Activated naive CD4-positive, alpha-beta T cell treated with anti-CD3 and anti-CD28 coated beads, Interleukin-2, amount 50 U/mL, for 72 hours (primary cell): ENCODE measurements at regions not wholly inside any gene's neighbourhood (a gene's known extent, or its start where the extent isn't known, plus 50 kb on each side); places are given as distances from the start of the nearest gene placed in this dataset.
"Not testable (repeated sequence)": the region's sequence is repeated elsewhere in the genome, so short reads cannot be mapped to it uniquely, and the experiment has no call there.

Source experiments
- ATAC-seq, 2 donors: fragments of 150-1000 bp; cut with Tn5 transposase; 2 replicates each; pipeline ENCODE4 v1.10.0; 2021; ENCODE audit warnings: mild to moderate bottlenecking in 2 of 2, moderate library complexity in 2 of 2
- DNase-seq, 2 donors: peaks; one replicate each; pipeline ENCODE4 v3.0.0; 2021 to 2022; ENCODE audit warnings: low spot score in 2 of 2
- H3K27ac Mint-ChIP-seq, 2 donors: one replicate each; pipeline ENCODE4 v1.8.0; 2022; ENCODE audit warnings: mild to moderate bottlenecking in 2 of 2, mixed read lengths in 2 of 2
- H3K36me3 Mint-ChIP-seq, 2 donors: one replicate each; pipeline ENCODE4 v1.8.0; 2022; ENCODE audit warnings: mixed read lengths in 2 of 2
- H3K9me3 Mint-ChIP-seq, 2 donors: one replicate each; pipeline ENCODE4 v1.8.0; 2022; ENCODE audit warnings: mixed read lengths in 2 of 2

DNA sequence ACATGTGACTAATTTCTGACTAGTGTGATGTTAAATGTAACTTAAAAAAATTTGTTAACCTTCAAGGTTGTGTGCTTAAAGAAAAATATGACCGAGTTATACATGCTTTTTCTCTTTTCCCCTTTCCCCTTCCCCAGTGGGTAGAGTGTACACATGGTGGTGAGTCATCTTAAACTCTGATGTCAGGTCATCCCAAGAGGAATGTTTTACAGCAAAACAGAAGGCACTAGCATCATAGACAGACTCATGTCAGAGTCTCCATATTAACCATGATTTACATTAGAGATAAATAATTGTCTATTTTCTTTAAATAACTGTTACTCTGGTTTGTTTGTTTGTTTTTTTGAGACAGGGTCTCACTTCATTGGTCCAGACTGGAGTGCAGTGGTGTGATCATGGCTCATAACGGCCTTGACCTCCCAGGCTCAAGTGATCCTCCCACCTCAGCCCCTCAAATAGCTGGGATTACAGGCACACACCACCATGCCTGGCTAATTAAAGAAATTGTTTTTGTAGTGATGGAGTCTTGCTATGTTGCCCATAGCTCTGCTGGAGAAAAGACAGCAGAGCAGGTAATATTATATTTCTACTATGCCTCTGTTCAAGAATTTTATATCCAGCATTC, 160.4 kb upstream of the PCDH9 start:
- Mint-ChIP-seq H3K27ac (no peak overlapping the region), H3K9me3 (peaks cover 0 to 22% of the 10 kb centered on the region in 2 donors), H3K36me3 (no peaks in the 10 kb centered on the region)
- DNase-seq (no peak), ATAC-seq (no peak)

DNA sequence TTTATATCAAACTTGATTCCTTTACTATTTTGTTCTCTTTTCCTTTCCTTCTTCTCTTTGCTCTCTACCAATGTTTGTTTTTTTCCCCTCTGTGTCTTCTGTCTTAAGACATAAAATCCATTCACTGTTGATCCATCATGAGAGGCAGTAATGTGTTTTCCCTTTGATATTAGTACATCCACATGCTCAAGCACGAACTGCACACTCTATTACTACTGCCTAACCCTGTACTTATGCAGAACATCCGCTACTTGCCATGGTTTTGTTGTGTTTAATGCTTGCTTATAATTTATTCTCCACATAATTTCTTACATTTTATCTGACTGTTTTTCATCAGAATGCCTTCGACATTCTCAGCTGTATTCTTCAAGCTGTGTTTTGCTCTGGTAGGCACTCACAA, 159.0 kb upstream of the PCDH9 start:
- H3K9me3 Mint-ChIP-seq = peaks cover 0 to 22% of the 10 kb centered on the region in 2 donors
- DNase-seq = no peak
- ATAC-seq = no peak
- H3K27ac Mint-ChIP-seq = no peak overlapping the region
- no peaks in the 10 kb centered on the region for H3K36me3 Mint-ChIP-seq

DNA sequence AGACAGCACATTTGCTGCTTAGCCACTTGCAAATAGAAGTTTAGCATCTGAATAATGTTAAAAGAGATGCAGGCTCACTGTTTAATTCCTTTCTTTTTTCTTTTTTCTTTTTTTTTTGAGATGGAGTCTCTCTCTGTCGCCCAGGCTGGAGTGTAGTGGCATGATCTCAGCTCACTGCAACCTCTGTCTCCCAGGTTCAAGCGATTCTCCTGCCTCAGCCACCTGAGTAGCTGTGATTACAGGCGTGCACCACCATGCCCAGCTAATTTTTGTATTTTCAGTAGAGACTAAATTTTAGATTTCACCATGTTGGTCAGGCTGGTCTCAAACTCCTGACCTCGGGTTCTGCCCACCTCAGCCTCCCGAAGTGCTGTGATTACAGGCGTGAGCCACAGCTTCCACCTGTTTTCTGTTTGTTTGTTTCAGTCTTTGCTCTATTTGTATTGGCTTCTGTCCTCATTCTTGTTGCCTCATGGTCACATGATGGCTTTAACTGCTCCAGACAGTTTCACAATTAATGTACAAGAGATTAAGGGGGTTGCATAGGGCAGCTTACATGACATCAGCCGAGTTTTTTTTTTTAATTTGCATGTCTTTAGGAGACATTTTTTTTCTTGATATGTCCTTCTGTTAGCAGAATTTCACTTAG, 153.1 kb upstream of the PCDH9 start:
- not testable (repeated sequence) for H3K27ac Mint-ChIP-seq, H3K36me3 Mint-ChIP-seq, DNase-seq, ATAC-seq
- H3K9me3 Mint-ChIP-seq = peaks cover 4 to 13% of the 10 kb centered on the region in 2 donors

DNA sequence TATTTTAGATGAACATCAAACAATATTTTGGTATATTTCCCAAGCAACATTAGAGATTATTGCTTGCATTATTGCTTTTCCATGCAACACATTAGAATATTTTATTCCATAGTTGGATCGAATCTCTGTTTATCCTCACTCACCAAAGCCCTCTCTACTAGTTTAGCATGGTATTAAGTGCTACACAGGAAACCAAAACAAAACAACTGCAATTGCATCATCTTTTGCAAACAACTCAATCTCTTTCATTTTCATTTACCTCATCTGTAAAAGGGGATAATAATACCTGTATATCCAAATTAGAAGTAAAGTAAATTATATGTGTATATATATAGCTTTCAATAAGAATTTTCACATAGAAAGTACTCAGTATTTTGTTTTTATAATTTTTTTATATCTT, 147.8 kb upstream of the PCDH9 start:
- peaks cover 0 to 3% of the 10 kb centered on the region in 2 donors for H3K9me3 Mint-ChIP-seq
- DNase-seq (no peak), ATAC-seq (no peak)
- no peak overlapping the region for H3K27ac Mint-ChIP-seq
- H3K36me3 Mint-ChIP-seq = no peaks in the 10 kb centered on the region

DNA sequence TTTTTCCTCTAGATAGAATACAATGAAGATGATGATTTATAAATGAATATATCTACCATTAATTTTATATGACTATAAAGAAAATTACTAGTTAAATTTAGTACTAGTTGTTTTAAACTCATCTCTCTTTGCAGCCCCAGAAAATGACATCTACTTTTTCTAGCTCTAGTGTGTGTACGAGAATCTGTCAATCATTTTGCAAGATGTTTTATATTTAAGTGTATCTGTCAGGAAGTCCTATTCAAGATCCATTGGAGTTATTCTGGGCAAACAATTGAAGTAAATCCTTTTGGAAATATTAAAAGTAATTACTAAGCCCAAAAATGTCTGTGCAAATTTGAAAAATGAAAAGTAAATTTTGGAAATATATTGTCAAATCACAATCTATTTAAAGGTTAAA, 144.3 kb upstream of the PCDH9 start:
- Mint-ChIP-seq H3K9me3 (peaks cover 0 to 7% of the 10 kb centered on the region in 2 donors), H3K27ac (no peak overlapping the region), H3K36me3 (no peaks in the 10 kb centered on the region)
- ATAC-seq = no peak
- DNase-seq = no peak

DNA sequence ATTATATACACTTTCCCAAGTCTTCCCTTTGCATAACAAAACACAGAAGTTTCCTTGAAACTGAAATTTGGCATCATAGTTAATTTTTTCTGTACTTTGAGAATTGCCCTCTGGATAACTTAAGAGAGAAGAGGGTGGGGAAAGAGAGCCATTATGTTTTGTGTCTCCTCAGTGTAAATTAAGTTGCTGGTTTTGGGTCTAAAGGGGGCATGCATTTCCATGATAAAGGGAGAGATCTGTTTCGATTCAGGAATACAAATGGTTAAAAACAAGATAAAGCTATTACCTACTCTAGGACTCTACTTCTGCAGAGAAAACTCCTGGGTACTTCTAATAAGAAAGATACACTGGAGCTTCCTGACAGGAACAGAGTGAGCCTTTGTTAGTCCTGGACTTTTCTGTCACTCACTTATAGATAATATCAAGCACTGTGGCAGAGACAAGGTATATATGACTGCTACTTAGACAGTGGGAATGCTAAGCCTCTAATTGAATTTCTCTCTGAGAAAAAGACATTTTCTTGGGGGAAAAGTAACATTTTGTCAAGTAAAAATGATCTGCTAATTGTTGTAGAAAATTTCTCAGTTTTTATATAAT, 142.8 kb upstream of the PCDH9 start:
- no peak for ATAC-seq
- DNase-seq = no peak
- Mint-ChIP-seq H3K27ac (no peak overlapping the region), H3K9me3 (peaks cover 0 to 7% of the 10 kb centered on the region in 2 donors), H3K36me3 (no peaks in the 10 kb centered on the region)

DNA sequence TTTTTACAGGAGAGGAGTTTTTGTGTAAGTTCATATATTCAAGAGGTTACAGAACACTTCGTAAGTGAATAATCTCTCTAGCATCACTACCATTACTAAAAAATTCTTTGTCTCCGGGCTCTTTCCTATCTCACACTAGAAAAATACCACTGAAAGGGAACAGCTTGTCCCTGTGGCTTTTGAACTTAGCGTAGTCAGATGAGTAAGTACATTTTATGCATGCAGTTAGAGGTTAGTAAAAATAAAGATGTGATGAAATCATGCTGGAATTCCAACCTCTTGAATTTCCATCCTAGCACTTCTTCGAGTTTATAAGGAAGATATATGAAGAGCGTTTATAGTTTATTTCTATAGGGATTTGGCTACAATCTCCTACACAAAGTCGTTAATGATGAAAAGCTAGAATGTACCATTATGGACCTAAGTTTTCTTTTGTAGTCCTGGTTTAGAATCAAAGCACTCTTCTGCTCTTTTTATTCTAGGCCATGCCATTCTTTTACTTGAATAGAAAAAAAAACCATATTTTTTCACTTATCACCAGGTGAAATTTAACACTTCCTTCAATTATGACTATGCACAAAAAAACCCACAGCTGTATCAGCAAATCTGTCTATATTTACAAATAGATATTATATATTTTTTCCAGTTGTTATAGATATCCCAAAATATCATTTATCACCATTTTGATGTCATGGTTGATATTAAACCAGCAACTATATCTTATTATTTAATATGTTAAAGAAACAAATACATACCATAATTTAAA, 139.9 kb upstream of the PCDH9 start:
- Mint-ChIP-seq H3K9me3 (peaks cover 3 to 10% of the 10 kb centered on the region in 2 donors), H3K27ac (no peak overlapping the region), H3K36me3 (no peaks in the 10 kb centered on the region)
- ATAC-seq (no peak), DNase-seq (no peak)

DNA sequence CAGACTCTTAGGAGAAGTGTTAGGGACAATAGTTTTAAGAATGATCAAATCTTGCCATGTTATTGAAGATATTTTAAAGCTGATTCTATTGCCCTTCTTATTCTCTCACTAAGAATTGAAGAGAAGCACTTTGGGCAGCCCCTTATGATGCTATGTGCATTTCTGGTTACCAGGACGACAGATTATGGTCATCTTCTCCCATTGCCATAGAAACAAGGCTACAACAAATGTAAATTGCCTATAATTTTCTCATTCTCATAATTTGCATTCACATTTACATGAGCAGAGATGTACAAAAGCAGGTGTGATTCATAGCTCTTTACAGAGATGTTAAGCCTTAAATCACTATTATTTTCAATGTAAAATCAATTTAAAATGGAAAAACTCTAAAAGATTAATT, 137.3 kb upstream of the PCDH9 start:
- DNase-seq = no peak
- peaks cover 5 to 19% of the 10 kb centered on the region in 2 donors for H3K9me3 Mint-ChIP-seq
- no peaks in the 10 kb centered on the region for H3K36me3 Mint-ChIP-seq
- H3K27ac Mint-ChIP-seq = no peak overlapping the region
- ATAC-seq = no peak

DNA sequence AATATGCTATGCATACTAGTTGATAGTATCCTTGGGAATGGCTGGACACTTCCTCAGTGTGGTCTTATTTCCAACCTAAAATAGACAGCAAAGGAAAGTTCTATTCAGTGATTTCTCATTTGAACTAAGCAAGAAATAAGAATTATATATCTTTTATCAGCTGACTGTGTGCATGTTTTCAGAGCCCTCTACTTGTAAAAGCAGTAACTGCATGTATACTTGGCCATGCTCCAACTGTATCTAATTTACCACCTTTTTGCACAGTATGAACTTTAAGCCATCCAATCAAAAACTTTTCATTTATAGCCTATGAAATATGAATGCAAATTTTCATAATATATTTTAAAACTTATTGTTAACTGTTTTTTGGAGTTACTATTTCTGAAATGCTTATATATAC, 136.4 kb upstream of the PCDH9 start:
- DNase-seq (no peak), ATAC-seq (no peak)
- Mint-ChIP-seq H3K27ac (no peak overlapping the region), H3K9me3 (peaks cover 5 to 15% of the 10 kb centered on the region in 2 donors), H3K36me3 (no peaks in the 10 kb centered on the region)

DNA sequence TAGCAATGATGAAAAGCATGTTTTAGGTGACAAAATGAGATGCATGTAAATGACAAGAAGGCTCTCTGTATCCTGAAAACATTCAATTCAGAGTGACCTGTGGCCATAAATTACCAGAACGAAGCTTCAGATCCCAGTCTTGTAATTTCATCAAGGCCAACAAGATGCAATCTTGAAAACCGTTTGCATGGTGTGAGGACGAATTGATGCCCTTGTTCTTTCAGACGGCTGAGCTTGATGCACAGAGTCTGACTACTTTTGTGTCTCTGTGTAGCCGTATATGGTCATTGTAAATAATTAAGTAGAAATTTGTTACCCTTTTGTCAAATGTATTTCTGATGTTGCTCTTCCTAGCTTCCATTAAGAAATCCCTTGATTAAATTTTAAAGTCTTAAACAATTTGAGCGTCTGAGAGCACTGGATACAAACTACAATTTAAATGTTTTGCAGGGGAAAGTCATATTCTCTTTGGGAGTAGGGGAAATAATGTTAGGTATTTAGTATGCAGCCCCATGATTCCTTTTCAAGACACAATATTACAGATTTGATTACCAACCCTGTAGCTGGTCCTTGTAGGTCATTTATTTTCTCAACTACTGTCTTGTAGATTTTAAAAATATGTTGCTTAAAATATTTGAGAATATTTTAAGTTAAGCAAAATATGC, 125.8 kb upstream of the PCDH9 start:
- H3K9me3 Mint-ChIP-seq = peaks cover 0 to under 1% of the 10 kb centered on the region in 2 donors
- H3K36me3 Mint-ChIP-seq = no peaks in the 10 kb centered on the region
- ATAC-seq (no peak), DNase-seq (no peak)
- H3K27ac Mint-ChIP-seq = no peak overlapping the region

DNA sequence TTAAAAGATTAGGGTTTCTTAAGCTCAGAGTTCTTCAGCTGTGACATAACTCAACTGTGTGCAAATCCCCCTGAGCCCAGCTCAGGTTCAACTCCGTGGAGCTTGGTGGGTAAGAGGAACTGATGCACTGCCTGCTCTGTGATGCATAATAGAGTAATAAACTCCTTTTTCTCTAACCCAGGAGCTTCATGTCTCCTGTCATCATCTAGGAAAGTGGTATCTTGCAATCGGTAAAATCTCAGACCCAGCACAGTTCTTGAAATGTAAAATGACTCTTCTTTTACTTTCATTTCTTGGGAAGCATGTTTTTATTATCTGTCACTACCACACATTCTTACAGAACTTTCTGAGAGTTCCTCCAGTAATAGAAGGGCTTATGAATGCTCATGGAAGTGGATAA, 123.8 kb upstream of the PCDH9 start:
- no peaks in the 10 kb centered on the region for H3K36me3 Mint-ChIP-seq

DNA sequence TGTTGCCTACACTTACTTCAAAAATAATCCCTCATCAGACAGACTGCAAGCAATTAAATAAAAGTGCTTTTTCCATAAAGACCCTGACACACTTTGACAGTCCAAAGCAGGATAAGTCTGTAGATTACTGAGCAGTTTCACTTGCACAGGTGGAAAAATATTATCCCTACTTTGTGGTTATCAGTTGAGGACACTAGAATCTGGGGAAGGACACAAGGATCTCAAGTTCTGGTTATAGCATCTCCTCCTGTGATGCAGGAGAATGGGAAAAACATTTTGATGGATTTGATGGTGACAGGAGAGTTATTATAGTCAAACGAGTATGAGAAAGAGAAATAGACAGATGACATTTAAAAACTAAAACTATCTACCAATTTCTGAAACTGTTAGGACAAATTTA, 122.9 kb upstream of the PCDH9 start:
- DNase-seq (no peak), ATAC-seq (no peak)
- no peaks in the 10 kb centered on the region for H3K36me3 Mint-ChIP-seq
- H3K27ac Mint-ChIP-seq = no peak overlapping the region
- peaks cover under 1 to 3% of the 10 kb centered on the region in 2 donors for H3K9me3 Mint-ChIP-seq

More for the DNA sequence above, 123.8 kb upstream of the PCDH9 start:
- no peak overlapping the region for H3K27ac Mint-ChIP-seq
- ATAC-seq (no peak), DNase-seq (no peak)
- H3K9me3 Mint-ChIP-seq = peaks cover 0 to 3% of the 10 kb centered on the region in 2 donors

DNA sequence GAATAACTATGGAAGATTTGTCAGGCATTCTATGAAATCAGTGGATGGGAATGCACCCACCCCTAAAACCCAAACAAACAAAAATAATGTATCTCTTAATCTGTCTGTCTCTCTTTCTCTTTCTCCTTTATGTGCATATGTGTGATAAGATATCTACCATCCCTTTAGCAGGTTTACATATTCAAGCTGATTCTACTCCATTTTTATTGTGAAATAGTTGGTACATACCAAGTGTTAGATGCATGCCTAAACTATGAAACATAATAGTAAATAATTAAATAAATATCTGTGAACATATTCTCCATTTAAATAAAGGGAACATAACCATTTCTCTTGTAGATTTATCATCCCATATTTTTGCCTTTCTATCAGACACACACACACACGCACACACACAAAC, 121.8 kb upstream of the PCDH9 start:
- DNase-seq (no peak), ATAC-seq (no peak)
- Mint-ChIP-seq H3K36me3 (no peaks in the 10 kb centered on the region), H3K27ac (no peak overlapping the region), H3K9me3 (peaks cover 7% of the 10 kb centered on the region in 2 donors)

DNA sequence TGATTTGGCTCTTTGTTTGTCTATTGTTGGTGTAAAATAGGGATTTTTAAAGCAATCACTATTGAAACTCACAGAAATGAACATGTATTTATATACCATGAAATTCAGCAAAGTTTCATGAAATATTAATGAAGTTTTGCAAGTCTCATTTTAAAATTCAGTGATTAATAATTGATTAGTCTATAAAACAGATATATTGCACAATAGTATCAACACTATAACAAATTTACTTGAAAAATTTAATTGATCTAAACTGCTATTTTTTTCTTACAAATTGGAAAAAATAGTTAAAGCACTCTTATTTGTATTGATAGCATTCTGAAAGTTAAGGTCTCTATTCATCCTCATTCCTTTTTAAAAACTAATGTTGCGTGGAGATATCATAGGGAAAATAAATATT, 121.0 kb upstream of the PCDH9 start:
- DNase-seq (no peak), ATAC-seq (no peak)
- no peak overlapping the region for H3K27ac Mint-ChIP-seq
- H3K36me3 Mint-ChIP-seq = no peaks in the 10 kb centered on the region
- H3K9me3 Mint-ChIP-seq = peaks cover 9 to 14% of the 10 kb centered on the region in 2 donors

DNA sequence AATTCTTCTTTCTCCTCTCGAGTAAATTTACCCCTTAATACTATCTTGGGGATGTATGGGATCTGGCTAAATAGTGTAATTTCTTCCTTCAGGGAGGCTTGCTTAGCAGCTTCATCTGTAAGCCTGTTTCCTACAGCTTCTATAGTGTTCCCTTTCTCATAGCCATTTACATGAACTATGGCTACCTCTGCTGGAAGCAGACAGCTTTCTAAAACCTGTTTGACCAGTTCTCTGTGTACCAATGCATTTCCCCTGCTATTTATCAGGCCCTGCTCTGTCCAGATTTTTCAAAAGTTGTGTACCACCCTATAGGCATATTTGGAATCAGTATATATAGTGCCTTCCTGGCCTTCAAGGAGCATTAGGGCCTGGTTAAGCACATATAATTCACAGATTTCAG, 113.6 kb upstream of the PCDH9 start:
- Mint-ChIP-seq H3K27ac (no peak overlapping the region), H3K9me3 (peaks cover 25 to 33% of the 10 kb centered on the region in 2 donors), H3K36me3 (no peaks in the 10 kb centered on the region)
- ATAC-seq = no peak
- no peak for DNase-seq

DNA sequence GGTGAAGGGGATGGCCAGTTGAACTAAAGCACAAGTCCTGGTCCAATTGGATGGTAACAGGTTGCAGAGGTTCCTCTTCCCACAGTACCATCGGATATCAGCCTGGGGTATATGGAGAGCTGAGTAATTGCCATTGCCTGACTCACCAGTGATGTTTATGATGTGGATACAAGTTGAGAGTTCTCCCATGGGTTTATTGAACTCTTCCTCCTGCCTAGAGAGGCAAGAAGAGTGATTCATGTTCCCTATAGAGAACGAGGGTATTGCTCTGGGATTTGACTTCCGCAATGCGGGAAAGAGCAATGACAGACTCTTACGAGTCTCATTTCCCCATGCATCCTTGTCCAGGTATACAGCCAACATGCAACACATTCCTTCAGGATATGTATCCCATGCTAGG, 111.3 kb upstream of the PCDH9 start:
- no peaks in the 10 kb centered on the region for H3K36me3 Mint-ChIP-seq
- DNase-seq = no peak
- no peak overlapping the region for H3K27ac Mint-ChIP-seq
- peaks cover 22 to 25% of the 10 kb centered on the region in 2 donors for H3K9me3 Mint-ChIP-seq
- no peak for ATAC-seq

DNA sequence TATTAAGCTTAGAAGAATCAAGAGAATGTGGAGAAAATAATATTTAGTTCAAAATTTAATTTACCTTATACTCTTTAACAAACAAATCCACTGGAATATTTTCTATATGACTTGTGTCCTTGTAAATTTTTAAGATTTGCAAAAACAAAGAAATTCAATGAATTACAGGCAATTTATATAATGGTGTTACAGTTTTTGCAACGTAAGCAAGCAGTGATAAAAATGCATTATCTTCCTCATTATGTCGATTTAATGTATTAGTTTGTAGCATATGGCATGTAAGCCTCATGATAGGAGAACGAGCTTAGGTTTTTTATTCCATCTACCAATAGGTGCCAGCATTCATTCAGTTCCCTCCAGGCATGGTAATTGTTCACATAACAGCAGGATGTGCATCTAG, 100.0 kb upstream of the PCDH9 start:
- ATAC-seq (no peak), DNase-seq (no peak)
- Mint-ChIP-seq H3K9me3 (no peaks in the 10 kb centered on the region), H3K27ac (no peak overlapping the region), H3K36me3 (no peaks in the 10 kb centered on the region)
